Colonic mucosa (tissue), 4 donors: ENCODE measurements at regions not wholly inside any gene's neighbourhood (a gene's known extent, or its start where the extent isn't known, plus 50 kb on each side); places are given as distances from the start of the nearest gene placed in this dataset.

ENCODE experiments used
- DNase-seq: peaks from one replicate; pipeline ENCODE4 v3.0.0-alpha.2; 2020
- H3K27ac ChIP-seq: fragments of 200-600 bp; one replicate; pipeline ENCODE4 v1.8.0; 2021
- H3K27me3 ChIP-seq: fragments of 200-600 bp; one replicate; pipeline ENCODE4 v1.8.0; 2021
- H3K36me3 ChIP-seq: fragments of 200-600 bp; one replicate; pipeline ENCODE4 v1.8.0; 2021
- H3K4me1 ChIP-seq: fragments of 200-600 bp; one replicate; pipeline ENCODE4 v1.8.0; 2021; ENCODE audit warnings: mild to moderate bottlenecking
- H3K4me3 ChIP-seq: fragments of 200-600 bp; one replicate; pipeline ENCODE4 v1.8.0; 2021
- H3K9ac ChIP-seq, 2 donors: one replicate each; pipeline ENCODE4 v1.7.0; 2013; ENCODE audit warnings: control low read depth in 2 of 2, low read depth in 2 of 2, low read length in 2 of 2
- H3K9me3 ChIP-seq: fragments of 200-600 bp; one replicate; pipeline ENCODE4 v1.8.0; 2021
- CTCF ChIP-seq: fragments of 200-600 bp; IDR thresholded peaks from one replicate; pipeline ENCODE4 v1.8.0; 2022; ENCODE audit warnings: antibody characterized with exemption, mild to moderate bottlenecking
- intact Hi-C: fragments of 100-400 bp; cut with DNase I; formaldehyde crosslinking; loops from one replicate; pipeline ENCODE4 v1.14.1; 2022
- donor health status: healthy.
- donor health status: DM: no; HTN: no; CAD: no.
- donor health status: DM: no; HTN: no; CAD: no.

- no peak for TF ChIP-seq CTCF
- H3K9me3 ChIP-seq = no peaks in the 10 kb centered on the region
- no peak overlapping the region for H3K4me3 ChIP-seq
- peak; percentile 4 for DNase-seq
- H3K4me1 ChIP-seq = no peaks in the 10 kb centered on the region
- H3K36me3 ChIP-seq = no peaks in the 10 kb centered on the region
- intact Hi-C loops = no loop called here
- H3K27me3 ChIP-seq = no peaks in the 10 kb centered on the region
- no peak overlapping the region for H3K9ac ChIP-seq
- no peak overlapping the region for H3K27ac ChIP-seq
These were observed 251.7 kb upstream of the B3GAT1 start for GRCh38 chr11:134663506-134664313.

- DNase-seq = peak; percentile 11
- intact Hi-C loops = no loop called here
These were observed 250.8 kb upstream of the B3GAT1 start for GRCh38 chr11:134662629-134663360.

GRCh38 chr11:134661660-134662059, 249.6 kb upstream of the B3GAT1 start:
- intact Hi-C loops = no loop called here
- no peak for TF ChIP-seq CTCF
- Histone ChIP-seq H3K27me3 (no peaks in the 10 kb centered on the region), H3K4me1 (no peaks in the 10 kb centered on the region), H3K27ac (no peak overlapping the region), H3K9me3 (no peaks in the 10 kb centered on the region), H3K9ac (no peak overlapping the region), H3K36me3 (no peaks in the 10 kb centered on the region), H3K4me3 (no peak overlapping the region)
- no peak for DNase-seq

More at GRCh38 chr11:134662629-134663360, 250.8 kb upstream of the B3GAT1 start:
- no peak for TF ChIP-seq CTCF
- Histone ChIP-seq H3K9ac (no peak overlapping the region), H3K4me3 (no peak overlapping the region), H3K4me1 (no peaks in the 10 kb centered on the region), H3K27ac (no peak overlapping the region), H3K36me3 (no peaks in the 10 kb centered on the region), H3K9me3 (no peaks in the 10 kb centered on the region), H3K27me3 (no peaks in the 10 kb centered on the region)

GRCh38 chr11:134660416-134660815, 248.4 kb upstream of the B3GAT1 start:
- intact Hi-C loops = no loop called here
- no peaks in the 10 kb centered on the region for H3K27me3 ChIP-seq
- H3K9ac ChIP-seq = no peak overlapping the region
- no peaks in the 10 kb centered on the region for H3K36me3 ChIP-seq
- no peaks in the 10 kb centered on the region for H3K4me1 ChIP-seq
- no peak overlapping the region for H3K27ac ChIP-seq
- no peaks in the 10 kb centered on the region for H3K9me3 ChIP-seq
- no peak for TF ChIP-seq CTCF
- DNase-seq = no peak
- no peak overlapping the region for H3K4me3 ChIP-seq

GRCh38 chr11:134659882-134660281, 247.8 kb upstream of the B3GAT1 start:
- Histone ChIP-seq H3K4me1 (no peaks in the 10 kb centered on the region), H3K36me3 (no peaks in the 10 kb centered on the region), H3K9me3 (no peaks in the 10 kb centered on the region), H3K4me3 (no peak overlapping the region), H3K27me3 (no peaks in the 10 kb centered on the region), H3K9ac (no peak overlapping the region), H3K27ac (no peak overlapping the region)
- peak; percentile 9 for DNase-seq
- intact Hi-C loops = no loop called here
- no peak for TF ChIP-seq CTCF
